ENCODE measurements at regions not wholly inside any gene's neighbourhood (a gene's known extent, or its start where the extent isn't known, plus 50 kb on each side); places are given as distances from the start of the nearest gene placed in this dataset.

DNA sequence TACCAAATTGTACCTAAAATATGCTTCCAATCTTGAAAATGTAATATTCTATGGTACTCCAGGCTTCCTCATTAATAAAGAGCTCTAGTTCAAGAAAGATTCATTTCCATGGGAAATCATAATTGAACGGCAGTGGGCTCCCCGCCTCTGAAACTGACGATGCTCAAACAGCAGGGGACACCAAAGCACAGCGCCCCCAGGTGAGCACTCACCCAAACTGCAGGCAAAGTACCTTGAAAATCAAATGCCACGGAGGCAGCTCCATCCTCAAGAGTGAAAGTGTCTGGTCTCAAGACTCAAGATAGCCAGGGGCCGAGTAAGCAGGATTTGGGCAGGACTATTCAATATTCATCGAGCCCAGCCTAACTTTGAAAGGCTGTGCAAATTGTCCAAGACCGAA, 217.4 kb upstream of the TNRC6C start:
- H3K36me3 Mint-ChIP-seq (ENCODE audit: unreplicated experiment), result no peaks in the 10 kb centered on the region
- peaks cover 3% of the 10 kb centered on the region for H3K4me1 Mint-ChIP-seq (ENCODE audit: unreplicated experiment)
- no peak for DNase-seq (ENCODE audit: extremely low spot score, unreplicated experiment)
- TF ChIP-seq, protein P1, sequence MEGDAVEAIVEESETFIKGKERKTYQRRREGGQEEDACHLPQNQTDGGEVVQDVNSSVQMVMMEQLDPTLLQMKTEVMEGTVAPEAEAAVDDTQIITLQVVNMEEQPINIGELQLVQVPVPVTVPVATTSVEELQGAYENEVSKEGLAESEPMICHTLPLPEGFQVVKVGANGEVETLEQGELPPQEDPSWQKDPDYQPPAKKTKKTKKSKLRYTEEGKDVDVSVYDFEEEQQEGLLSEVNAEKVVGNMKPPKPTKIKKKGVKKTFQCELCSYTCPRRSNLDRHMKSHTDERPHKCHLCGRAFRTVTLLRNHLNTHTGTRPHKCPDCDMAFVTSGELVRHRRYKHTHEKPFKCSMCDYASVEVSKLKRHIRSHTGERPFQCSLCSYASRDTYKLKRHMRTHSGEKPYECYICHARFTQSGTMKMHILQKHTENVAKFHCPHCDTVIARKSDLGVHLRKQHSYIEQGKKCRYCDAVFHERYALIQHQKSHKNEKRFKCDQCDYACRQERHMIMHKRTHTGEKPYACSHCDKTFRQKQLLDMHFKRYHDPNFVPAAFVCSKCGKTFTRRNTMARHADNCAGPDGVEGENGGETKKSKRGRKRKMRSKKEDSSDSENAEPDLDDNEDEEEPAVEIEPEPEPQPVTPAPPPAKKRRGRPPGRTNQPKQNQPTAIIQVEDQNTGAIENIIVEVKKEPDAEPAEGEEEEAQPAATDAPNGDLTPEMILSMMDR (IDR thresholded peaks at IDR 0.05), result peak; percentile 35
- no peak overlapping the region for H3K27ac Mint-ChIP-seq (ENCODE audit: unreplicated experiment)
- H3K9me3 Mint-ChIP-seq (ENCODE audit: unreplicated experiment), result peaks cover 11% of the 10 kb centered on the region
- peaks cover 42% of the 10 kb centered on the region for H3K27me3 Mint-ChIP-seq (ENCODE audit: unreplicated experiment)
- H3K4me3 Mint-ChIP-seq (ENCODE audit: unreplicated experiment), result no peak overlapping the region

DNA sequence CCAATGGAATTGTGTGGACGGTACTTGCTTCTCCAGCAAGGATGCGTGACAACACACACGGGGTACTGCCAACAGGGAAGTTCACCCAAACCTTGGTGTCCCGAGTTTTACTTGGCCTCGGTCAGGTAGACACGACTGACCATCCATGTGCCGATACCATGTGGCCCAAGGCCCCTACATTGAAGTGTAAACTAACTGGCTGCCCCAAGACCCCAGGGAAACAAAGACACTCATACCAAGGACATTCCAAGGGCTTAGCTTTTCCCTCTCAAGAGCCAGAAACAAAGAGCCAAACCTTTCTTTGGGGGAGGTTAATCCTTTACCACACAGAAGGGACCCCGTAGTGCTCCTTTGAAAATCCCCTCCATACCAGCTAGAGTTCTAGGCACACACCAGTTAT, 215.9 kb upstream of the TNRC6C start:
- no peak for DNase-seq (ENCODE audit: extremely low spot score, unreplicated experiment)
- TF ChIP-seq, protein P1 (IDR thresholded peaks at IDR 0.05), result no peak
- peaks cover 11% of the 10 kb centered on the region for H3K9me3 Mint-ChIP-seq (ENCODE audit: unreplicated experiment)
- H3K4me1 Mint-ChIP-seq (ENCODE audit: unreplicated experiment), result no peaks in the 10 kb centered on the region
- no peaks in the 10 kb centered on the region for H3K36me3 Mint-ChIP-seq (ENCODE audit: unreplicated experiment)
- H3K4me3 Mint-ChIP-seq (ENCODE audit: unreplicated experiment), result no peak overlapping the region
- H3K27ac Mint-ChIP-seq (ENCODE audit: unreplicated experiment), result no peak overlapping the region
- H3K27me3 Mint-ChIP-seq (ENCODE audit: unreplicated experiment), result peaks cover 46% of the 10 kb centered on the region

DNA sequence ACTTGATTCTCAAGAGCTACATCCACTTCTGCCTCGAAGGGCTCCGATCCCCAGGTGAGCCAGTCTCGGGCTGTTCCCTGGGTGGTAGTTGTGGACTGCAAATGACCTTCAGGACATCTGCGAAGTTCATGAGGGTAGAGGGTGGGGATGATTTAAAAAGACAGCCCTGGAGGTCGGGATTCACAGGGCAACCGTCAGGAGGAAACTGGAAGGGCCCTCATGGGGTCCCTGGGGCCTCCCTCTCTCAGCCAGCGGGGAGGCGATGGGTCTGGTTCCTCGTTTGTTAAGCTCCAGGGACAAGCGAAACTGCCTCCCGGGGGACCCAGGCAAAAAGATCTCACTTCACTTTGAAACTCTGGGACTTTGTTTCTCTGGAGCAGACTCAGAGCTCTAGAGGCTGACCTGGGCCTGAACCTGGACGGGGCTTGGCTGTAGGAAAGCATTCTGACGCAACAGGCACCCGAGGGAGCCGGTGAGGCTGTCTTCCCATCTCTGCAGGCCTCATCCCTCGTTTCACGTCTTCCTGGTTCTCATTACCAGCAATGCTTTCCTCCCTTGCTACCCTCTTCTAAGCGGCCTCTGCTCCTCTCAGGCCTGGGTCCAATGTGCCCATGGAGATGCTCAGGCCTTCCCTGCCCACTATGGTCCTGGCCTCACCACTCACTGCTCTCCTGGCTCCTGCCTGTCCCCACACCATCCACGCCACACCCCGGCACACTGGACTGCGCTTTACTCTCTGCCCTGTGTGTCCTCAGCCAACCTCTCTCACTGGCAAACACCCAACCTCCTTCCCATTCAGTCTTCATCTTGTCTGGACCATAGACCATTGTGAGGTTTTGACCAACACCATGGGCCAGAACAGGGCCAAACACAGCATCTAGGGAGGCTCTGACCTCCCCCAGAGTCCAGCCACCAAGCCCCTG, 214.2 kb upstream of the TNRC6C start:
- TF ChIP-seq, protein P1 (IDR thresholded peaks at IDR 0.05), result no peak
- Mint-ChIP-seq H3K9me3 (ENCODE audit: unreplicated experiment) (peaks cover 11% of the 10 kb centered on the region), H3K4me1 (ENCODE audit: unreplicated experiment) (no peaks in the 10 kb centered on the region), H3K27ac (ENCODE audit: unreplicated experiment) (no peak overlapping the region), H3K36me3 (ENCODE audit: unreplicated experiment) (no peaks in the 10 kb centered on the region), H3K4me3 (ENCODE audit: unreplicated experiment) (no peak overlapping the region), H3K27me3 (ENCODE audit: unreplicated experiment) (peaks cover 39% of the 10 kb centered on the region)
- DNase-seq (ENCODE audit: extremely low spot score, unreplicated experiment), result no peak

DNA sequence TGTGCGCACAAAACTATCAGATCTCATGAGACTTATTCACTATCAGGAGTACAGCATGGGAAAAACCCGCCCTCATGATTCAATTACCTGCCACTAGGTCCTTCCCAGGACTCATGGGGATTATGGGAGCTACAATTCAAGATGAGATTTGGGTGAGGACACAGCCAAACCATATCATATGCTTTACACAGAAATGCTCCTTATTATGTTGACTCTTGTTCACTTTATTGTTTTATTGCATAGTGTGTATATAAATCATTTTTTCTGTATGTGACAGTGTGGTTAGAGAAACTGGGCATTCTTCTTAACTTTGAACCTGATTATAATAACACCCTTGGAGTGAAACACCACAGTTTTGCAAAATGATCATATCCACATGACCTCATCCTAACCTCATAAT, 212.8 kb upstream of the TNRC6C start:
- TF ChIP-seq, protein P1 (IDR thresholded peaks at IDR 0.05), result no peak
- Mint-ChIP-seq H3K4me1 (ENCODE audit: unreplicated experiment) (no peaks in the 10 kb centered on the region), H3K9me3 (ENCODE audit: unreplicated experiment) (peaks cover 11% of the 10 kb centered on the region), H3K36me3 (ENCODE audit: unreplicated experiment) (no peaks in the 10 kb centered on the region), H3K27me3 (ENCODE audit: unreplicated experiment) (peaks cover 35% of the 10 kb centered on the region), H3K27ac (ENCODE audit: unreplicated experiment) (no peak overlapping the region), H3K4me3 (ENCODE audit: unreplicated experiment) (no peak overlapping the region)
- DNase-seq (ENCODE audit: extremely low spot score, unreplicated experiment), result no peak

DNA sequence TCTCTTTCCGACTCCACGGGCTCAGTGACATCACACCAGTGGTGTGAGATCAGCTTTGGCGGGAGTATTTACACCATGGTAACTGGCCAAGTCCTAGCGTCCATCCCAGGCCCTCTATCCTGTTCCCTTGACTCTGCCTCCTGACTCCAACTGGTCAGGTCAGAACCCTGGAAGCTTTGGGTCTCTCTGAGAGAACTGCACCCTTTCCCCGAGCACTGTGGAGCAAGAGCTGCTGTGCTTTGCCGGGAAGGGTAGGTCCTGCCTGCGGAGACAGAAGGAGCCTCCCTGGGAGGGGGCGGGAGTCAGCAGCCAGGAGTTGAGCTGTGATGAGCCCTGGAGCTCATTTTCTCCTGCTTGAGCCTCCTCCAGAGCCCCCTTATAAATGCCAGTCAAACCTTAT, 212.1 kb upstream of the TNRC6C start:
- no peaks in the 10 kb centered on the region for H3K36me3 Mint-ChIP-seq (ENCODE audit: unreplicated experiment)
- peaks cover 37% of the 10 kb centered on the region for H3K27me3 Mint-ChIP-seq (ENCODE audit: unreplicated experiment)
- no peak overlapping the region for H3K27ac Mint-ChIP-seq (ENCODE audit: unreplicated experiment)
- peaks cover 11% of the 10 kb centered on the region for H3K9me3 Mint-ChIP-seq (ENCODE audit: unreplicated experiment)
- no peak for DNase-seq (ENCODE audit: extremely low spot score, unreplicated experiment)
- TF ChIP-seq, protein P1 (IDR thresholded peaks at IDR 0.05), result no peak
- H3K4me1 Mint-ChIP-seq (ENCODE audit: unreplicated experiment), result no peaks in the 10 kb centered on the region
- no peak overlapping the region for H3K4me3 Mint-ChIP-seq (ENCODE audit: unreplicated experiment)

All from osteocyte (in vitro differentiated cells).